NCI-H82 treated with DMSO at 0.1 percent for 48 hours (cell line): ENCODE measurements at regions not wholly inside any gene's neighbourhood (a gene's known extent, or its start where the extent isn't known, plus 50 kb on each side); places are given as distances from the start of the nearest gene placed in this dataset.
"Not testable (repeated sequence)": the region's sequence is repeated elsewhere in the genome, so short reads cannot be mapped to it uniquely, and the experiment has no call there.

Source experiments
- DNase-seq: peaks from one replicate; lab custom pipeline; 2025; ENCODE audit not compliant: unreplicated experiment; lab: John Stamatoyannopoulos, UW

DNA sequence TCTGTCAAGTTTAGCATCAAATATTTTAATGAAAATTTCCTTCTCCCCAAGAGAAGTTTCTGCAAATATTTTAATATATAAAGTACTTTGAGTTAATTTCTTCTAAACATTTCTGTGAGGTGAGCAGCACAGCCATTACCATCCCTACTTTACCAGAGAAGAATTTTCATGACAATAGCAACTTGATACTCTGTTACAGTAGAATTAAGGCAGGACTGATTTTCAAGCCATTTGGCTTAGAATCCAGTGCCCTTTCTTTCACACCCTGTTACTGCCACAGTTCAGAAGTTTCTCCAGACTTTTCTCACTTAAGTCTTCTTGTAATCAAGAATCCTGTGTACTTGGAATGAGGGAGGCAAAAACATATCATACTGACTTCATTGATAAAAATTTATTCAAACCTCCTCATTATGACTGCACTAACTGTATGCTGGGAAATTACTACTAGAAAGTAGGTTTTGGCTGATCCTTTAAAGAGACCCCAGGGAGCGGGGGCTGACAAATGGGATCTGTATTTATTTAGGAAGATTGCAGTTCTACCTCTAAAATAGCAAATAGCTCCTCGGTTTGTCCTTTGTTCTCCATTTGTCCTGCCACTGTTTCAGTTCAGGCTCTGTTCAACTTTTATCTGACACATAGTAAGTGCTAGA lies 557.0 kb upstream of the SGO1 start:
- no peak for DNase-seq

DNA sequence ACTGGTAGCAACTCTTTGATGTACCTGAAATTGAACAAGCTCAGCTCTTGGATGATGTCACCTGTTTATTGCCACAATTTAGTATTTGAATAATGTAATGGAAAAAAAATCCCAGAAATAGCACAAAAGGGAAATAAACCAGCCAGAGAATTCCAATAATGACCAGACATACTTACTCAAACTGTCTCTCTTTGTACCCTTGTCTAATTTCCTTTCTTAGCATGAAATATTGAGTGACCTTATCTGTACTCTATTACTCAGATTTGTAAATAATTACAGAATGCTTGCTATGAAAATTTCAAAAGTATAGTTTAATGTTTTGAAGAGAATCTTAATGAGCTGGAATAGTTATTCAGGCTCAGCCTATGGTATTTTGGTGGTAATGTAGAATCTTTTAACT lies 555.4 kb upstream of the SGO1 start:
- no peak for DNase-seq

DNA sequence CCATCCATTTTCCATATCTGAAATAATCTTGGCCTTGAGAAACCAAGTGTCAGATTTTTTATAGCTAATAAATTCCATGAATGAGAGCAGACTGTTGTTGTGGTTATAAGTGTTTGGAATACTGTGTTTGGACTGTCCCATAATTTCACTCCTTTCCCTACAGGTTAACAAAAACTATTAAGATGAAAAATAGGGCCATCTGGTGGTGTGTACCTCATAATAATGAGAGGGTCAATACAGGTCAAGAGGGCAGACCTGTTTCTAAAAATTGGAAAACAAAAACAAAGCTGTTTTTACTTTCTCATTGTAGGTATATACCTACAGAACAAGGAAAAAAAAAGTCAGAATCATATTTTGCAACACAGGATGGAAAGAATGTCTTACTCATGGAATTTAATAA lies 553.8 kb upstream of the SGO1 start:
- DNase-seq, result no peak

DNA sequence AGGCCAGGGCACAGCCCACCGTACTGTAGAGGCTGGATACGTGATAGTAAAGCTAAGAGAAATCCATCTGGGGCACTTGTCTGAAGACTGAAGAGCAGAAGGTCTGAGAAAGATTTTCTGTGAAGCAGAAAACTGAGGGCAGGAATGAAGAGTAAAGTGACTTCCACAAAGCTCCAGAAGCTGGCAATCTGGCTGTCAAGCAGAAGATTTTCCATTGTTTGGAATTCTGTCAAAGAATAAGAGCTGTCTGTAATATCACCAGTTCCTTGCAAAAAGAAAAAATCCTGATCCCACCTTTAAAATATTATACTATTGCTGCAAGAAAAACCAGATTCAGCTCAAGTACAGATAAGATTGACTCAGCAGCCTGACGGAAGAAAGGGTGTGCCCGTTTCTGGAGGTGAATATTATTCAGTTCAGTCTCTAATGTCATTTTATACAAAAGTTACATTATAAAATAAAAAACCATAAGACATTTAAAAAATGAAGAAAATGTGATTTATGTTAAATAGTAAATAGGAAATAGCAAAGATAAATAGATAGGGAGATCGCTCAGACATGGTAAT lies 550.4 kb upstream of the SGO1 start:
- DNase-seq, result no peak

DNA sequence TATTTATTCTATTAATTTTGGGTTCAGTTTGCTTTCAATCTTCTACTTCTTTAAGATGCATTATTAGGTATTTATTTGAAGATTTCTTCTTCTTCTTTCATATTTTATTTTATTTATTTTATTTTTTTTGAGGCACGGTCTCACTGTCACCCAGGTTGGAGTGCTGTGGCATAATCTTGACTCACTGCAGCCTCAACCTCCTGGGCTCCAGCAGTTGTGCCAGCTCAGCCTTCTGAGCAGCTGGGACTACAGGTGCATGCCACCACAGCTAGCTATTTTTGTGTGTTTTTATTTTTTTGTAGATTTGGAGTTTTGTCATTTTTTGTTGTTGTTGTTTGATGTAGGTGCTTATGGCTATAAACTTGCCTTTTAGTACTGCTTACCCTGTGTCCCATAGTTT lies 543.2 kb upstream of the SGO1 start:
- no peak for DNase-seq

DNA sequence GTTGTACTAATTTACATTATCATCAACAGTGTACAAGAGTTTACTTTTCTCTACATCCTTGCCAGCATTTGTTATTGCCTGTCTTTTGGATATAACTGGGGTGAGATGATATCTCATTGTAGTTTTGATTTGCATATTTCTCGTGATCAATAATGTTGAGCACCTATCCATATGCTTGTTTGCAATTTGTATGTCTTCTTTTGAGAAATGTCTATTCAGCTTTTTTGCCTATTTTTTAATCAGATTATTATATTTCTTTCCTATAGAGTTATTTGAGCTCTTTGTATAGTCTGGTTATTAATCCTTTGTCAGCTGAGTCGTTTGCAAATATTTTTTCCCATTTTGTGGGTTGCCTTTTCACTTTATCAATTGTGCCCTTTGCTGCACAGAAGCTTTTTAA lies 540.8 kb upstream of the SGO1 start:
- no peak for DNase-seq

DNA sequence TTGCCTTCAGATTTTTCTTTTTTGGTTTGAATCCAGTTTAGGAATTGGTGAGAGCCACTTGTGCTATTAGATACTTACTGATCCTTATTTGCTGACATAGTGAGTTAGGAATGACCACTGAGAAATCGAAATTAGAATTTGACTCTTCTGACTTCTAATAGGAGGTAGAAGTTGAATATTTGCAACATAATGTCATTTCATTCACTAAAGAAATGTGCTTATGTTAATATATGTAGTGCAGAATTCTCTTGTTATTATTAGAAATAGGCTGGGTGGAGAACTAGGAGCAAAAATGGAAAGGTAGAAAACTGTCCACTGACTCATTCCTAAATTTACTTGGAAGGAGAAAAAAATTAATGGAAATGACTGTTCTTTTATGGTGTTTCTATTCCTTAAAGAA lies 538.2 kb upstream of the SGO1 start:
- no peak for DNase-seq

DNA sequence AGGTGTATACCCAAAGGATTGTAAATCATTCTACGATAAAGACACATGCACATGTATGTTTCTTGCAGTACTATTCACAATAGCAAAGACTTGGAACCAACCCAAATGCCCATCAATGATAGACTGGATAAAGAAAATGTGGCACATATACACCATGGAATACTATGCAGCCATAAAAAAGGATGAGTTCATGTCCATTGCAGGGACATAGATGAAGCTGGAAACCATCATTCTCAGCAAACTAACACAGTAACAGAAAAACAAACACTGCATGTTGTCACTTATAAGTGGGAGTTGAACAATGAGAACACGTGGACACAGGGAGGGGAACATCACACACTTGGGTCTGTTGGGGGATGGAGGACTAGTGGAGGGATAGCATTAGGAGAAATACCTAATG lies 530.4 kb upstream of the SGO1 start:
- not testable (repeated sequence) for DNase-seq

DNA sequence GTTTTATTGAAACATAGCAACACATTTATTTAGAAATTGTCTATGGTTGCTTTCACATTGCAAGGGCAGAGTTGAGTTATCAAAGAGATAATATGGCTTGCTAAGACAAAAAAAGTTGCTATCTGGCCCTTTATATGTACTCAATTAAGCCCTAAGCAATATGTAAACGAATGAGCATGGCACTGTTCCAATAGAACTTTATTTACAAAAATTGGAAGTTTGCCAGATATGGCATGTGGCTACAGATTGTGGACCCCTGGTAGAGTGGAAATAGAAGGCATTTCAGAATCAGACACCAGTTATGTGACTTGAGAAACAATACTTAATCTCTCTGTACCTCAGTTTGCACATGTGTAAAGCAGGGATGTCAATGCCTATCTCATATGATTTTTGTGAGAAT lies 515.6 kb upstream of the SGO1 start:
- no peak for DNase-seq

DNA sequence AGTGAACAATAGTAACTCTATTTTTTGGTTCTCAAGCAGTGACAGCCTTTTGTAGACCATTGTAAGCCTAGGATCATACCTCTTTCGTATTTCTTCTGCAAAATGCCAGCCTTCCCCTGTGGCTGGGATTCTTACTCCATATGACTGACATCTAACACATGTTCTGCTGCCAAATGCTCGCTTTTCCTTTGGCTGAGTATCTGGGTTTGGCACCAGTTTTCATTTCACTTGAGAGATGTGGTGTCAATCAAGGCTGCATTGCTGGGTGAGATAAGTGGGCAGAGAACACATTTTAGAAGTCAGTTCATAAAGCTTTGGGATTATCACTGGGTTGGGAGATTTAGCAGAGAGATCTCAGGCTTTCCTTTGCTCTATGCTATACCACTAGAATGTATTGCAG lies 514.7 kb upstream of the SGO1 start:
- no peak for DNase-seq

DNA sequence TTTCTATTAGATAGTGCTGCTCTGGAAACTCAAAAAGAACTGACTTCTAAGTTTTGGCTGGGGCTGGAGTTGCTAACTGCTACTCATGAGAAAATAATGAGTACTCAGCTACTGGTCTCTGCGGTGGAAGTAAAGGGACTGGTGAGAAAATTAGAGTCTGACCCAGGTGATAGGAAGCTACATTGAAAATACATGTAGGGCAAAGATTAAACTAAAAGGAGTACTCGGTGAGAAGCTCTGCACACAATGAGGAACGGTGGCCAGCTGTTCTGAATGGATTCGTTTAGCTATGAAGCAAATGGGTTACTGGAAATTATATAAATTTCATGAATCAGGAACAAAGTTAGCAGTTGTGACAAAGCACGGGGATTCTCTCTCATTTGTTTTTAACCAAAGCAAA lies 512.9 kb upstream of the SGO1 start:
- no peak for DNase-seq

DNA sequence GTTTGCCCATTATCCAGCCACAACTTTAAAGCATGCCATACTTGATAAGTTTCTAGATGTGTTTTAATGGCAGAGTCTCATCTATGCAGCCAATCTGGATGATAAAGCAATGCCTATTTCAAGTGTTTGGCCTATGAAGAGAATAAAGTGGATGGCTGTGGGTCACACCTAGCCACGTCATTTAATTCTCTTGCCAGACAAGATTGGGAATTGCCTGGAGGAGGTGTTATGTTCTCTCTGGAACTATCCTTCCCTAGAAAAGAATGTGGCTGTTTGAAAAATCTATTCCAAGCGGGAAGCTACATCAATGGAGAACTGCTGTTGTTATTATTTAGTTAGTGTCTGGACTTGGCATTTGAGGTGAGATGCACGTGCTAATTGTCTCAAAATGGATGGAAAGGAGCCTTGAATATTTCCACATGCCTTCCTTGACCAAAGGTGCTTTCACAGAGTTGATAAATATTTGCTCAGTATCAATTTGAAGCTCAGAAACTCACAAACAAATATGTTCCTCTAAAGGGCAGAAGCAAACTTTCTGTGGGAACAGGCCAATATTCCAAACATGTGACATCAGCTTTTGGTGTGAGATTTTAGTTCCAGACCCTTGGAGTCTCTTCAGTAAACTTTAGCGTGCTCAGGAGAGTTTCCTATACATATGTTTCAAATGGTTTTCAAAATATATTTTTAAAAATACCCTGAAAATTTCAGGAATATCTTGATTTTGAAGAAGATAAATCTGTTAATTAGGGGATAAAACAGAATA lies 510.6 kb upstream of the SGO1 start:
- DNase-seq, result no peak

DNA sequence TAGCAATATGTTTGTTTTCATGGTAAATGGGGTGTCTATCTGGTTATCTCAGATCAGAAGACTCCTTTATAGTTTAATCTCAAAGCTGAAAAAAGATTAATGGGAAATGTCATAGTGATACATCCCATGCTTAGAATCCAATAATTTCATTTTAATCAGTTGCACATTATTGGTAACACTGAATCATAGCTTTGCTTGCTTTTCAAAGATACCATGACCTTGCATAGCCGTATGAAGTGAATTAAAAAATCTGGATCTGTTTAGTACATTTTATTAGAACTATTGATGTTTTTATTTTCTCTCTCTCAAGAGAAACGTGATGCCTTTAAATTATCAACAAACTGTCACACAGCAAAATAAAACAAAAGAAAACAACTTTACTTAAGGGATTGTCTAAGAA lies 506.7 kb upstream of the SGO1 start:
- no peak for DNase-seq

DNA sequence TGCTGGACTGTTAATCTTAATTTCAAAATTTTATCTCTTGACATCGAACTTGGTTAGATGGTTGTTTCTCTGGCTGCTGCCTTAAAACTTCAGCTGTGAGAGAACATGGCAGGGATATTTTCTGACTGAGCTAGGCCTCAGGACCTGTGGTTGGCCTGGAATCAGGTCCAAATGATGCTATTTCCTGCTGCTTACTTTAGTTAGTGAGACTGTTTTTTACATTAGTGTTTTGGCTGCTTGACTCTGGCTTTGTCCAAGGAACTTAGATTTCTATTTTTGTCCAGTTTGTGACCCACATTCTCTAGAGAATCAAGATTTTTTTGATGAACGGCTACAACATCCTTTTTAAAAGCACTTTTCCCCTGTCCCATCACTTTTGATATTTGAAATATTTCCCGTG lies 497.9 kb upstream of the SGO1 start:
- DNase-seq, result no peak

DNA sequence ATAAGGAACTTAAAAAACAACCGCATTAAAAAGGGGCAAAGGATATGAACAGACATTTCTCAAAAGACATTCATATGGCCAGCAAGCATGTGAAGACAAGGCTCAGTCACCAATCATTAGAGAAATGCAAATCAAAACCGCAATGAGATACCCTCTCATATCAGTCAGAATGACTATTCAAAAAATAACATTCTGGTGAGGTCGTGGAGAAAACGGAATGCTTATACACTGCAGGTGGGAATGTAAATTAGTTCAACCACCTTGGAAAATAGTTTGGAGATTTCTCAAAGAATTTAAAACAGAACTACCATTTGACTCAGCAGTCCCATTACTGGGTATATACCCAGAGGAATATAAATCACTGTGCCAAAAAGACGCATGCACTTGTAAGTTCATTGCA lies 496.6 kb upstream of the SGO1 start:
- no peak for DNase-seq

DNA sequence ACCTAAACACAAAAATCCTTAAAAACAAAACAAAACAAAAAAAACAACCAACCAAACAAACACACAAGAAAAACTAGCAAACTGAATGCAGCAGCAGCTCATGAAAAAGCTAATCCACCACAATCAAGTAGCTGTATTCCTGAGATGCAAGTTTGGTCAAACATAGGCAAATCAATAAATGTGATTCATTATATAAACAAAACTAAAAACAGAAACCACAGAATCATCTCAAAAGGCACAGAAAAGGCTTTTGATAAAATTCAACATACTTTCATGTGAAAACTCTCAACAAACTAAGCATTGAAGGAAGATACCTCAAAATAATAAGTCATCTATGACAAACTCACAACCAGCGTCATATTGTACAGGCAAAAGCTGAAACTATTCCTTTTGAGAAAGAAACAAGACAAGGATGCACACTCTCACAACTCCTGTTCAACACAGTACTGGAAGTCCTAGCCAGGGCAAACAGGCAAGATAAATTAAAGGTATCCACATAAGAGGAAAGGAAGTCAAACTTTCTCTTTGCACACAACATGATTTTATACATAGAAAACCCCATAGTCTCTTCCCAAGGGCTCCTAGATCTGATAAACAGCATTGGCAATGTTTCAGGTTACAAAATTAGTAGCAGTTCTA lies 495.1 kb upstream of the SGO1 start:
- no peak for DNase-seq

DNA sequence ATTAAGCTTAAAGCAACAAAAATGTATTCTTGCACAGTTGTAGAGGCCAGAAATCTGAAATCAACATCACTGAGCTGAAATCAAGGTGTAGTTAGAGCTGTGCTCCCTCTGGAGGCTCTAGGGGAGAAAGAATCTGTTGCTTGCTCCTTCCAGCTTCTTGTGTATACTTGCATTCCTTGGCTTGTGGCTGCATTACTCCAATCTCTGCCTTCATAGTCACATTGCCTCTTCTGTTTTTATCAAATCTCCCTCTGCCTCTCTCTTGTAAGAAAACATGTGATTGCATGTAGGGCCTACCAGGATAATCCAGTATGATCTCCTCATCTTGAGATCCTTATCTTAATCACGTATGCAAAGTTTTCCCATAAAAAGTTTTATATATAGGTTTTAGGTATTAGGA lies 487.9 kb upstream of the SGO1 start:
- DNase-seq, result no peak

DNA sequence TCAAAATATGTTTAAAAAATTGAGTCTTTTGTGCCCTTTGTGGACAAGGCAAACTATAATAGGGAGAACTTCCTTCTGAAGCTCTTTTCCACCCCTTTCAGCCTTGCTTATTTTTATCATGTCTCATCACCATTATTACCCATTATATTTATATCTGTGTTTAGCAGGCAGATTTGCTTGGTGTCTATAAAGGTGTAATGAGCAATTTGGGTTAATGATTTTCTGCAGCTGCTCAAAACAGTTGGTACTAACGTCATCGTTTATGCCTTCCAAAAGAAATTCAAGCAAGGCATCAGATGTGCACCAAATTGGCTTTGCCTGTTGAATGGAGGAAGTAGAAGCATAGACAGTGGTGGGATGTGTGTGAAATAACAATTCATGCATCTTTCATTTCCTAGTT lies 483.7 kb upstream of the SGO1 start:
- no peak for DNase-seq

DNA sequence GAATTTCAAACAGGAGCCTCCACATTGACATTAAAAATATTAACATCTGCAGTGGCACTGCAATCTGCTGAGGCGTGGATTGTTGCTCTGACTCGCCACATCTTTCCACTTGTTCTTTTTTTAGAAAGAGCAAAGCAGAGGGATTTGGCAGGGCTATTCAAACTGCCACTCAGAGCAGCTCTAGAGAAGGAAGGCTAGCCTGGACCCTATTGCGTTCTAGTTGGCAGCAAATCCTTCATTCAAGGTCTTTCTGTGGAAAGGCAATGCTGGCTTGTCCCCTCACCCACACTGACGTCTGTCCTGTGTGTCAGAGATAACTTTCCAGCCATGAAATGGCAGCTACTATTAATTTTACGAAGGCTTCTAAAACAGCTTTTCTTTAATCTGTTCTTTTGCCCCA lies 483.2 kb upstream of the SGO1 start:
- DNase-seq, result no peak

DNA sequence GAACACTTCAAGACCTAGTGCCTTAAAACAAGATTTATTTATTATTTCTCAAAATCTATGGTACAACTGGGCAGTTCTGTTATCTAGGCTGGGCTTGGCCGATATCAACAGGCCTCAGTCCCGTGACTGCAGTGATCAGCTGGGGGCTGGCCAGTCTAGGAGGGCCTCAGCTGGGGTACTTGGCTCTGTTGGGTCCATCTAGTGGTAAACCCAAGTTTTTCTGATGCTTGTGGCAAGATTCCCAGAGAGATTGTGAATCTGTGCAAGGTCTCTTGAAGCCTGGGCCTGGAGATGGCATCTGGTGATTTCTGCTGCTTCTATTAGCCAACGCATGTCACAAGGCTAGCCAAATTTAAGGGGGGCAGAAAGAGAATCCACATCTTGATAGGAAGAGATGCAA lies 482.4 kb upstream of the SGO1 start:
- no peak for DNase-seq

DNA sequence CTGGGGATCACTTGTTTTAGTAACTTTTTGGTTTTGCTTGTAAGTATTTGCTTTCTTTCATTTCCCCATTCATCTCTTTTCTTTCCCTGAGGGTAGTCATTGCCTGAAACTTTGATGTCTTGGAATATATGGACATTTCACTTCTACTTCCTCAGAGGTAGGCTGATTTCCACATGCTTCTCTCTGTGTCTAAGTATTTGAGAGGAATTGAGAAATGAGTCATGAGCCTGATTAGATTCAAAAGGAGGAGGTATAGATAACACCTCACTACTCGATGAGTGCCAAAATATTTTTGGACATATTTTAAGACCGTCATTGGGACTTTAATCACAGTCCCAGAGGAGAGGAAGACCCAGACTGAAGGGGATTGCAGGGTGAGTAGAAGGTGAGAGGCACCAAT lies 480.1 kb upstream of the SGO1 start:
- DNase-seq, result no peak

DNA sequence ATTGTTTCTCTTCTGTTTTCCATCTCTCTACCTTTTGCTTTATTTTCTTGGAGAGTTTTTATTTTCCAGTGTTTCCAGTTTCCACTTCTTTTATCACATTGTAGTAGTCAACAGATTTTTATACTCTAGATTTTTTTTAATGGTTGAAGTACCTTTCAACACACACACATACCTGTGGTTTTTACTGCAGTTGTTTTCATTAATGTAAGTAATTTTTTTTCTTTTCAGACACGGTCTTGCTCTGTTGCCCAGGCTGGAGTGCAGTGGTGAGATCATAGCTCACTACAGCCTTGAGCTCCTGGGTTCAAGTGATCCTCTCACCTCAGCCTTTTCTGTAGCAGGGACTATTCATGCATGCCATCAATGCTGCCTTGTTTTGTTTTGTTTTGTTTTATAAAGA lies 472.5 kb upstream of the SGO1 start:
- no peak for DNase-seq
